ELF-1 (cell line): ENCODE measurements at regions not wholly inside any gene's neighbourhood (a gene's known extent, or its start where the extent isn't known, plus 50 kb on each side); places are given as distances from the start of the nearest gene placed in this dataset.

Source experiments
- DNase-seq: peaks from one replicate; pipeline ENCODE4 v3.0.0-alpha.2; 2016; ENCODE audit warnings: low read depth, low spot score

DNA sequence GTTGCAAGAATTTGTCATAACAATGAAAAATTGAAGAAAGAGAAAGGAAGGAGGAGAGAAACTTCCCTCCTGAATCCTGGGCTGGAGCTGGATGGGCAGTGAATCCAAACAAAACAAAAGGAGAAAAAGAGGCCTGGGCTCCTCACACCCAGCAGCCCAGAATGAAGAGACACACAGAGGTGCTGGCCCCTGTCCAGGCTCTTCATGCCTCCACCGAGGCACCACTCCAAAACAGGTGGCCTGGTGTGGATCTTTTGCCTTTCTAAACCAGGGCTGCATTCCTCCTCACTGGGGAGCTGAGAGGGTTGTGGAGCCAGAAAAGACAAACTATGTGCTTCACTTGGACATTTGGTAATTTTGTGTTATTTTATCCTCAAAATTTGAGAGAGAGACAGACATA lies 76.0 kb downstream of the FAM124B start:
- no peak for DNase-seq

DNA sequence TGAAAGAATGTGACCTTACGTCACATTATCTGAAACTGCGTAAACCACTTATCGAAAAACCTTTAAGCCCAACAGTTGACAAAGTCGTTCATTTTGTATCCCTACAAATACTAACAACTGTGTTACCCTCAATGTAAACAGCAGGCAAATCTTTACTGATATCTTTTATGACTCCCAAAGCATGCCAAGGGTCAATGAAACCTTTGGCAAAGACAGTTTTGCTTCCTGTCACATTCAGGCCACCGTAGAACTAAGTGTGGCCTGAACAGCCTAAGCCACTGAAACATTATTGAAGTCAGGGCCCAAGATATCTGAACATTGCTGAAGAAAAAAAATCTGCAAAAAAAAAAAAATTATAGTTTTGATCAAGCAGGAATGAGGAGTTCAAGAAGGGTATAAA lies 77.3 kb downstream of the FAM124B start:
- DNase-seq, result no peak

DNA sequence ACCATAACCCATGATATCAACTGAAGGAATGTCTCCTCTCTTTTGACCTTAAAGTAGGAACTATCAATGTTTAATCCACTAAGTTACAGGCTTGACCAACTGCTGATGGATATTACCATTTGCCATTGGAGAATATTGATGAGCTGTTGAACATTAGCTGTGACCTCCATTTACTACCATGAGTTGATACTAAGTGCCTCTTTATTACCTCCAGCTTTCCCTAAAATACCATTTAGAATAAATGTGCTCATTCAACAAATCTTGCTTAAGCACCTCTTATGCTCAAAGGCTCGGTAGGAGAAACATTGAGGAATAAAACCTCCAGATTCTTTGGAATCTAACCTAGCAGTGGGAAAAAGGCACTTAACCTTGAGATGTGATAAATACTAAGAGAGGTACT lies 81.2 kb downstream of the FAM124B start:
- DNase-seq, result no peak

DNA sequence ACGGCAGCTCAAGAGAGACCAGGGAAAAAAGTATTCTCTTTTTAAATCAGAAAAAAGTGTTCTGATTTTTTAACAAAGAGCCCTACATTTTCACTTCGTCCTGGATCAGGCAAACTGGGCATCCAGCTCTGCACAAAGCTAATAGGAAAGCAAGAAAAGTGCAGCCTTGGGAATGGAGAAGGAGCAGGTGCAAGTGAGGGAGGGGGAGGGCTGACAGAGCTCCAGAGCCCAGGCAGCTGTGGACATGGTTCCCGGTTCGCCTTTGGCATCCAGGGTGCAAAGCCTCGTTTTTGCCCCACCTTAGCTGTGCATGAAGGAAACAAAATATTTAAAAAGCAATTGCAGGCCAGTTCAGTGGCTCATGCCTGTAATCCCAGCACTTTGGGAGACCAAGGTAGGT lies 82.2 kb downstream of the FAM124B start:
- no peak for DNase-seq

DNA sequence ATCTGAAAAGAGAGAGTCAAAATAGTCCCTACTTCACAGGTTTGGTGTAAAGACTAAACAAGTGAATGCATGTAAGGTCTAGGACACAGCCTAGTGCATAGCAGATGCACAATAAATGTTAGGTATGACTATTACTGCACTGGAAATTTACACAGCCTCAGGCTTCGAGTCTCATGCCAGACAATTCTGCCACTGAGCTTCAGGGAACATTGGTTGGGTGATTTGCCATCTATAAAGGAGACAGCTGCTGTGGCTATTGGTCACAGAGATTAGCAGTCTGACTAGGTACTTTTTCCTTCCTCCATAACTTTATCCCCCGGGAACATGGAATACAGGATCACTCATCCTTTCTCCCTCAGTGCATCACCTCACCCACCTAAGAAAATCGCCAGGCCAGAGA lies 89.2 kb downstream of the FAM124B start:
- no peak for DNase-seq

DNA sequence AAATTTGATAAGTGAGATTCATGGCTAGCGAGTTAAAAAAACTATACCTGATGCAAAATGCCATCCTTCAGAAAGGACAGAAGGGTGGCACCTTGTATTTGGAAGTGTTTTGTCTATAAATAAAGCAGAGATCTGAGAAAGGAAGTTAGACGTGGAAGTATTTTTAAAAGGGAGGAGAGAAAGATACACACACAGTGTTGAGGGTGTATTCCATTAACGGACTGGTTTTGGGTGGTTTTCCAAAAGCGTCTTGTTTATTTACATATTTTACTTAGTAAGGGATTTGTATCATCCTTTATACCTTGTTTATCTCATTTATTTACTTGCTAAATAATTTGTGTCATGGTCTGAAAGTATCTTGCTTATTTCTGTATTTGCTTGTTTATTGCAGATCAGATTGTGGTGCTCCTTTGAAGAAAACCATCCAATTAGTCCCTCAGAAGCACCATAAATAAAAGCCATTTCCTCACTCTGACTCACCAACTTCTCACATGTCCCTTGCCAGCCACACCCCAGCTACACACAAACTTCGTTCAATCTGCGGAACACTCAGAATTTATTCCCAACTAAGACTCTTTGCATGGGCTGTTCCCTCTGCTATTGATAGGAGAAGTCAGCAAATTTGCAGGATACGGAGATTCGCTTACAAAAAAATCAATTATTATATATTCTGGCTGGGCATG lies 90.8 kb downstream of the FAM124B start:
- no peak for DNase-seq

DNA sequence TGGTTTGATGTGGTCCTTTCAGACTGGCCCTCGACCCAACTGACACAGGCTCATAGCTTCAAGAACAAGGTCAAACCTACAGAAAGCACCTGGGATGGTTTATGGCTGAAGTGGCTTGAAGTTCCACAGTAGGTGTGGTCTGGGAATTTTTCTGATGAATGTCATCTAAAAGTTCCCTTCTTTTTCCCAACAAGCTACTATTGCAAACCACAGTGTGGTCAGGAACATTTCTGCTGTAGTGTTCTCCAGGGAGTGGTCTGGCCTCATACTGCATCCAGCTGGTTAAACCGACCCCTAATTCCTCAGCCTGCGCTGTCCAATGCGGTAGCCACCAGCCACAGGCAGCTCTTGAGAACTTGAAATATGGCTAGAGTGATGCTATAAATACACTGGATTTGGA lies 92.7 kb downstream of the FAM124B start:
- DNase-seq, result no peak

DNA sequence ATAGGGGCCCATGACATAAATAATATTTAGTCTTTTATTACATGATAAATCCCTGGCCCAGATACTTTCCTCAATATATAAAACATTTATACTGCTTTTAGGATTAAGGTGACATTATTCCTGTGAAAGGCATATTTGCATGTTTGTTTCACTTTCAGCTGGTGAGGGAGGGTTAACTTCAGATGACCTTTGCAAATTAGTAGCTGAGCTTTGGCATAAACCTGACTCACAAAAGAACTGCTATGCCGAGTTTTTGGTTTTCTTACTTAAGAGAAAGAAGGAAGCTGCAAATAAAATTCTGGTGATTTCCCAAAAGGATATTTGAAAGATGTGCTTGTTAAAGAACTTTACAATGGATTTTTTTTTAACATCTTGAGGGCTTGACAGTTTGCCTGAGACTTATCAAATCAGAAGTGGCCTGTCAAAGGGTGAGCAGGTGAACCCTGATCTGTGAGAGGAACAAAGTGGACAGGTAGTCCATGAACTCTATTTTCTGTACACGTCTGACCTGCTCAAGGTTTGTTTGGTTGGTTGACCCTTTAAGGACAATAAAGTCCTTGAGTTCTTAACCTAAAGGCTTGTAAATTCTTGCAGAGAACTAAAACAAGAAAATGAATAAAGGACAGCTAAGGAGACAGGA lies 93.5 kb downstream of the FAM124B start:
- no peak for DNase-seq

DNA sequence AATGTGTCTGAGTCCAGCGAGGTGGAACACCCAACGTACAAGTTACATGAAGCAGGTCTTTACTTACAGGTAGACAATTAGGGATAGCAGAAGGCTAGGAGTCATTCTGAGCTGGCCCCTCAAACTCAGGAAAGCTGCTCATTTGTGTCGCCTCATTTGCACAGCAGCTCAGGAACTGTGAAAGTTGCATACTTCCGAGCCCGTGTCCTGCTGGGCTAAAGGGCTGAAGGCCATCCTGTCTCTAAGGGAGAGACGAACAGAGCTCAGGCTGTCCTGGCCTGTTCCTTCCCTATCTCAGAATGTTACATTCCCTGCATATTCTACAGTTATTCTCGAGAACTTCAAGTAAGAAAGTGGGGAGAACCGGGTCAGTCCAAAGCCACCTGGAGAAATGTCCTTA lies 99.0 kb downstream of the FAM124B start:
- DNase-seq, result no peak

DNA sequence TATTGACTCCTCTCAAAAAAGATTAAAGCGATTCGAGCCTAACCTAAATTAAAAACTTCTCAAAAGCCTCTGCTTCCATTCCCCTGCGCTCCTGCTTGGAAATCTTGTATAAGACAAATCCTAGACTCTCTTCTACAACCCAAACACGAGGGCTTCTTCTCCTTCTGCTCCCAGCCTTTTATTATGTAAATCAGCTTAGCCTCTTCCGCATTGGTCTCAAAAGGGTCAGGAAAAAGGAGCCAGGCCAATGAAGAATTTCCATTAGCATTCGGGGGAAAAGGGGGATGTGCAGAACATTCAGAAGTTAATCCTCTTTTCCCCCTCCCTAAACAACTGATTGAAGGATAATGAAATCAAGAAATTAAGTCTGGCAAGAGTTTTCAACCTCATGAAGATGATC lies 107.9 kb downstream of the FAM124B start:
- no peak for DNase-seq

DNA sequence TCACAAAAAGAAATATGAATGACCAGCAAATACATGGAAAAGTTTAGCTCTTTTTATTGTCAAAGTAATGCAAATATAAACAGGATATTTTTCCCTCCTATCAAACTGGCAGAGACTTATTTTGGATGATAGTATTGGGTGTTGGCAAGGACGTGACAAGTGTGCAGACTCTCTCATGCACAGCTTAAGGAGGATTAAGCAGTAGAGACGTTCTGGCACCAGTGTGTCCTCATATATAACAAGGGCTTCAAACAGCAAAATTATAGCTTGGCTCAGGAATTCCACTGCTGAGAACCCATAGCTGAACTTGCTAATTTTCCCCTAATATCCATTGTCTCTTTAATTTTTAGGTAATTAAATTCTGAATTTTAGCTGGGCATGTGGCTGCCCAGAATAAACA lies 114.4 kb downstream of the FAM124B start:
- no peak for DNase-seq

DNA sequence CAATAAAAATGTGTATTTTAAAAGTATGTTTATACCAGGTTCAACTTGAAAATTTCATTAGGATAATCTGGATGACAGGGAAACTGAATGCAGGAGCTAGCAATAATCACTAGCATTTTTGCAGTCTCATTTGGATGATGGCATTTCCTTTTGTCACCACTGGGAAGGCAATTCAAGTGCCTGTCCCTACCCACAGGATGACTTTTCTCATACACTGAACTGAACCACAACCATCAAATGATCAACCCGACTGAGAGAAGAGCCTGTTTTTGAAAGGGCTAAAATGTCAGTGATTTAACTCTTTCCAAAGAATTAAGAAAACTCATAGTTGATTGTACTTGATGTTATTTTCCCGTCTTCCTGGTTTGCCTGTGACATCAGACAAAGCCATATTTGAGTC lies 115.0 kb downstream of the FAM124B start:
- DNase-seq, result no peak

DNA sequence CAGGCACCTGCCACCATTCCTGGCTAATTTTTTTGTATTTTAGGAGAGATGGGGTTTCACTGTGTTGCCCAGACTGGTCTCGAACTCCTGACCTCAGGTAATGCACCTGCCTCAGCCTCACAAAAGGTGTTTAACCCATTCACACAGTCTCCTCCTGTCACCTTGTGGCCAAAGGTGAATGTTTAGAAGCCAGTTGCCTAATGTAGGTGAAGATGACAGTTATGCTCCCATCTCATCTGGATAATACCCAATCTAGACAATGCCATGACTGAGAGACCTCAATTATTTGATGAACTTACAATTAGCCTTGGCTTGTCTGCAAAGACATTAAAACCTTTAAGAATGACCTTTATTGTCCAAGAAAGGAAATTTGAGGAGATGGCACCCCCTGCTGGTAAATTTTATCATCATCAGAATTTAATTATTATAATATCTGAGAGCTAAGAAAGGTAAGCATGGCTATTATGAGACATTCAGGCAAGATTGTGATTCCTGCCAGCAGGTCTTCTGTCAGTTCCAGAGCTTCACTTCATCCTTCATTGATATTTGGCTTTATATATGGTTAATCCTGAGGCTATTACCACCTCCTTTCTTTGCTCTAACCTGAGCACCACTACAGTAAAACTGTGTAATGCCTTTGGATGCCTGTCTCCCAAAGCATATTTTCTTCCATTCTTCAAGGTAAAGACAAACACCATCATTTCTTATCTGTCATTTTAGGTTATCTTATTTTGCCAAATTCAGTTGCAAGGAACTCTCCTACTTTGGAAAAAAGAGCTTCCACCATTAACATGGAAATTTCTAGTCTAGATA lies 117.6 kb downstream of the FAM124B start:
- peak; percentile 27 for DNase-seq

DNA sequence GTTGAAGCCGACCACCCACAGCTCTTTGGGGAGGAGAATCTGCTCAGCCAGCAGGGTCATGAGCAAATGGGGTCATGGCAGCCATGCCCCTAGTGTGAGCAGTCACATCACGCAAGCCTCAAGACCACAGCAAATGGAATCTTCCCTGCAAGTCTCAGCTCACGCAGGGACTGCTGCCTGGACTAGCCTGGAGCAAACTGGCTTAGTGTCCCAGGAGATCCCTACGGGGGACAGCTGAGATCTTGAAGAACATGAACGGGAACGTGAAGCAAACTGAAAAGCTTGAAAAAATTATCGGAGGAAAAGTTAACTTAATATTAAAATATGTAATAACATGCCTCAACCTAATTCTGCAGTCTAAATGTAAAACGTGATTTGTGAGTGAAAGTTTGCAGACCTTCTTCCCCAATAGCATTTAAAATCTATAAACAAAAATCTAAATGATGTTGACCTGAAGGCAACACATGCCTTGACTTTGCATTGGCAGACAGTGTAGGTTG lies 118.4 kb downstream of the FAM124B start:
- DNase-seq, result no peak

DNA sequence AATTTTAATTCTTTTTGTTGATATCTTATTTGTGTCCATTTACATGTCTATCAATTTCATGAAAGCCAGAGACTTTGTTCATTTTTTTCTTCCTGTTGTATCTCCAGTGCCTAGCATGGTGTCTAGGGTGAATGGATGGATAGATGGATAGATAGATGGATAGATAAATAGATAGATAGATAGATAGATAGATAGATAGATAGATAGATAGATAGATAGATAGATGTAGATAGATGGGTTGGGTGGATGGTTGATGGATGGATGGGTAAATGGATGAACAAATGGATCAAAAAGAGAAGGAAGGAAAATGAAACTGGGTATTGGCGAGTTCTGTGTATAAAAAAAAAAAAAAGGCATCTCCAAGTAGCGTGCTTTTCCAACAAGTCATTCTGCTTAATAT lies 120.5 kb downstream of the FAM124B start:
- no peak for DNase-seq

DNA sequence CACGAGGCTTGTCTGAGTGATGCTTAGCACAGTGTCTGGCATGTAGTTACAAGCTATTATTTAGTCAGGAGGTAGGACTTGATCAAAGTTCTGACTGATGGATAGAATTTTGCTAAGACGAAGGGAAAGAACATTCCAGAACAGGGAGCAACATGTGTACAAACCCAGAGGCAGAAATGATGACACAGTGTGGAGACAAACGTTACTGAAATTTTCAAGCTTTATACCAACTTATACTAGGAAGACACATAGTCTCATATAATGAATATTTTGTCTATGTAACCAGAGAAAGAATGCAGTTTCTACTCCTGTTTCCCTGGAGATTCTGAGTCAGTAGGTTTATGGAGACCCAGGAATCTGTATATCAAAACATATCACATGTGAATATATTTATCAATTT lies 123.4 kb downstream of the FAM124B start:
- no peak for DNase-seq

DNA sequence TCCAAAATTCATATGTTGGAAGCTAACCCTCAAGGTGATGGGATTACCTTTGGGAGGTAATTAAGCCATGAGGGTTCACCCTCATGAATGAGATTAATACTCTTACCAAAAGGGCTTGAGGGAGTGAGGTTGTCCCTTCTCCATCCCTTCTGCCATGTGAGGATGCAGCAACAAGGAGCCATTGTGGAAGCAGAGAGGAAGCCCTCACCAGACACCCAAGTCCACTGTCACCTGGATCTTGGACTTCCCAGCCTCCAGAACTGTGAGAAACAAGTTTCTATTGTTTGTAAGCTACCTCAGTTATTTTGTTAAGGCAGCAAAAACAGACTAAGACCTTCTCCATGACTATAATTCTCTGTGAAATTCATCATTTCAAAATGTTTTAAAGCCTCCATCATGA lies 125.7 kb downstream of the FAM124B start:
- no peak for DNase-seq

DNA sequence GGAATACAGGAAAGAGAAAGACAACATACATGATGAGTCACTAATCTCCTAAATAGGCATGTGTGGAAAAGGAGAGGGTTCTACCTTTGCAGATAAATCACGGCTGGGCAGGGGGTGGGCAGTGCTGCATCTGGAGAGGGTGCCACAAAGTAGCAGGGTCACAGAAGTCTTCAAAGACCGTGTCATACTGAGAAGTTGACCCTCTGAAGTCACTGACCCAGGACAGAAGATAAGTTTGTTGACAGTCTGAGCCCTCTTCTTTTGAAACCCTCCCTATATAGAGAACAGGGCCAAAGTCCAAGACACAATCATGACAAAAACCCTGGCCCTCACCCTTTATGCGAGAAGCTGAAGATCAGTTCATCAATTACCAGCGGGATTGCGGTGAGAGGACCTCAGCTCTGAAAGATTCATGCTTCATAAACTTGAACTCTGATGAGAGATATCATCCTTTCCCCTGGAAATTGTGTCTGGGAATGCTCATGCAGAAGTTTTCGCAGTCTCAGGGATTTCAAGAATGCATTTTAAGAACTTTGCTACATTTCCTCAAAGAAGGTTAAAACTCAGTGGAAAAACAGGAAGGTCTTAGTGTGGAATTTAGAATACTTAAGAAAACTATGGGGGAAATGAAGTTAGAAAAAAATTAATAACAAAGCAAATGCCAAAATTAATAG lies 129.5 kb downstream of the FAM124B start:
- DNase-seq, result no peak

DNA sequence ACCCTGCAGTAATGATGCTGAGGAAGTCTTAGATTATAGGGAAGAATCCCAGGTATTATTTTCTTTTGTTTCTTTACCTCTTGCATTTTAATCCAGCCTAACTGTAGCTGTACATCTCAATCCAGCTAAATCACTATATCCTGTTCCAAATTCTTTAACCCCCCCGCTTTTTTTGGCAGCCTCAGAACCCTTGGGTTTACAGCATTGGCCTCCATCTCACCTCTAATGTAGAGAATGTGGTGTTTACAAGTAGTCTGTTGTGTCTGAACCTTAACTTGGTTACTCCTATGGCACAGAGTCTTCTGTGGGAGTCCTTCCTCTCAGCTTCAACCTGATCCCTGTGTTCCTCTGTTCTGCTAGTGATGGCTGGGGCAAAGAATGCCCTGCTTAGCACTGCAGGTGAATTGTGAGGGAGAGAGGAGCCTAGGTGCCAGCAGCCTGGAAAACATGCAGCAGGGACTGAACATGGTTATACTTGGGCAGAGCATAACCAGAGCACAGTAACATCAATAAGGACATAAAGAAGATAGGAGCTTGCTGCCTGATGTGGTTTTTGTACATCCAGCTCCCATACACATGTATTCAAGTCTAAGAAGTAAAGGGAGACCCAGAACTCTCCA lies 130.2 kb downstream of the FAM124B start:
- DNase-seq, result no peak

DNA sequence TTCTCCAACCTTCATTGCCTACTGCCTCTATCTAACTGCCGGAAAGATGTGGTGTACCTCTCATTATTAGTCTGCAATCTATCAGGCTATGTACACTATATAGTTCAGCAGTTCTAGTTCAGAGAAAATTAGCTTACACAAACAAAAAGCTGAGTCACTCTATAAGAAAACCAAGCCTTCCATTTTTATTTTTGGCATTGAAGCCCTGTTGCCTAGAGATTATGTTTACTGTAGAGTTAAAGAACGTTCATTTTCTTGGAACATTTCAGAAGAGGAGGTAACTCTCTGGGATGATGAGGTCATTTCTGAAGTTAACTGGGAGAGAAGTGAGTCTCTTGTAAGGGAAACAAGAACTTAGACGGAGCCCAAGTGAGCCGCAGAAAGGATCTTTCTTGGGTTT lies 133.5 kb downstream of the FAM124B start:
- no peak for DNase-seq

DNA sequence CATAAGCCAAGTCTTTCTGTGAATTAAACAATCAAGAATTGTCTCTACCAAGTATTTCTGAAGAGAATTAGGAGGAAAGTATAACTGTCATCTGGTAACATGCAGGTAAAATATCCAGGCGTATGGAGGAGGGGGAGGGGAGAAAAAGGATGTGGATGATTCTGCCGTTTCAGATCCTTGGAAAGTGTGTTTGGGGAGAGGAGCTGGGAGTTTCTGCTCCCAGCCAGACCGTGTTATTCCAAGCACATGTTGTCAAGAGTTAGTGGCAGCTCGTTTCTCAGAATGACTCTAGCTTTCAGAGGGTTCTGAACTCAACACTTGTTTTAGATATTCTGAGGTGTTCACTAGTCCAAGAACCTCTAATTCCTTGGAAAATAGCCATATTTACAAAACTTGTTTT lies 137.6 kb downstream of the FAM124B start:
- no peak for DNase-seq

DNA sequence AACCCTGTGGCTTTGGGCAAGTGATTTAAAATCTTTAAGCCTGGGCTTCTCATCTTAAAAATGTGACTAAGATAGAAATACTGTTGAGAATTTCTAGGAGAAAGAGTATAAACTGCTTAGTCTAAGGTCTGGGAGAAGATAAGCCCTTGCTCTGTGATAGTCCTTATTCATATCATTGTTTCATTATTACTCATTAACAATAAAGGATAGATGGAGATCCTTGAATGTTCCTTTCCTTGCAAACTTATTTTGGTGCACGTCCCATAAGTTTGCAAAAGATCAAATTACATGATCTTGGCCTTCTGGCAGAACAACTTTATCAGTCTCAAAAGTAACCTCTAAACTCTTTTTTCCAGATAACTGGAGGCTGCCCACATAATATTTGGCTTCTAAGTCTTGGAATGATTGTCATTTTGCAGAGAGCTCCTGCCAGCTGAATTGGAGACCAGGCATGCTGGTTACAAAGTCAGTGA lies 138.3 kb downstream of the FAM124B start:
- no peak for DNase-seq
